Fibroblast of villous mesenchyme (primary cell): ENCODE measurements at regions not wholly inside any gene's neighbourhood (a gene's known extent, or its start where the extent isn't known, plus 50 kb on each side); places are given as distances from the start of the nearest gene placed in this dataset.

Experiments used
- DNase-seq: peaks from one replicate; pipeline ENCODE4 v3.0.0-alpha.2; 2010; ENCODE audit warnings: low read depth
- H3K4me3 ChIP-seq: 2 replicates; pipeline ENCODE4 v1.5.1; 2011; ENCODE audit warnings: low read depth, mild to moderate bottlenecking, low read length
- TF ChIP-seq, protein P1 (sequence below): IDR thresholded peaks from 2 replicates; pipeline ENCODE4 v1.5.1; 2012; ENCODE audit warnings: low read depth, mild to moderate bottlenecking, low read length; ENCODE audit not compliant: insufficient read depth

DNA sequence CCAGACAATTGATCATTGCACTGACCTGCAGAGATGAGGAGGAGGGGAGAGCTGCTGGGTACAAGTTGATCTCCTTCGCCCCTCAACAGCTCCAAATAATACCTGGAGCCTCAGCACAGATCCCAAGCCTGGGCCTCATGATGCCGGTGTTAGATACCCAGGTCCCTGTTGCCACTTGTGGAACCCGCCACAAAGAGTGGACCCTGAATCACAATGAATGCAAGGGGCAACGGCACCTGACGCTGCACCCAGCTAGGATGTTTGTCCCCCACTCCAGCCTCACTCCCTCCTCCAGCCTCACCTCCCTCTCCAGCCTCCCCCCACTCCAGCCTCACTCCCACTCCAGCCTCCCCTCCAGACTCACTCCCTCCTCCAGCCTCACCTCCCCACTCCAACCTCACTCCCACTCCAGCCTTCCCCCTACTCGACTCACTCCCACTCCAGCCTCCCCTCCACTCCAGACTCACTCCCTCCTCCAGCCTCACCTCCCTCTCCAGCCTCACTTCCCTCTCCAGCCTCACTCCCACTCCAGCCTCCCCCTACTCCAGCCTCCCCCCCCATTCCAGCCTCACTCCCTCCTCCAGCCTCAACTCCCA is 879.0 kb downstream of the BRD1 start:
- no peak for DNase-seq
- TF ChIP-seq, protein P1, sequence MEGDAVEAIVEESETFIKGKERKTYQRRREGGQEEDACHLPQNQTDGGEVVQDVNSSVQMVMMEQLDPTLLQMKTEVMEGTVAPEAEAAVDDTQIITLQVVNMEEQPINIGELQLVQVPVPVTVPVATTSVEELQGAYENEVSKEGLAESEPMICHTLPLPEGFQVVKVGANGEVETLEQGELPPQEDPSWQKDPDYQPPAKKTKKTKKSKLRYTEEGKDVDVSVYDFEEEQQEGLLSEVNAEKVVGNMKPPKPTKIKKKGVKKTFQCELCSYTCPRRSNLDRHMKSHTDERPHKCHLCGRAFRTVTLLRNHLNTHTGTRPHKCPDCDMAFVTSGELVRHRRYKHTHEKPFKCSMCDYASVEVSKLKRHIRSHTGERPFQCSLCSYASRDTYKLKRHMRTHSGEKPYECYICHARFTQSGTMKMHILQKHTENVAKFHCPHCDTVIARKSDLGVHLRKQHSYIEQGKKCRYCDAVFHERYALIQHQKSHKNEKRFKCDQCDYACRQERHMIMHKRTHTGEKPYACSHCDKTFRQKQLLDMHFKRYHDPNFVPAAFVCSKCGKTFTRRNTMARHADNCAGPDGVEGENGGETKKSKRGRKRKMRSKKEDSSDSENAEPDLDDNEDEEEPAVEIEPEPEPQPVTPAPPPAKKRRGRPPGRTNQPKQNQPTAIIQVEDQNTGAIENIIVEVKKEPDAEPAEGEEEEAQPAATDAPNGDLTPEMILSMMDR = no peak
- H3K4me3 ChIP-seq = no peak overlapping the region

DNA sequence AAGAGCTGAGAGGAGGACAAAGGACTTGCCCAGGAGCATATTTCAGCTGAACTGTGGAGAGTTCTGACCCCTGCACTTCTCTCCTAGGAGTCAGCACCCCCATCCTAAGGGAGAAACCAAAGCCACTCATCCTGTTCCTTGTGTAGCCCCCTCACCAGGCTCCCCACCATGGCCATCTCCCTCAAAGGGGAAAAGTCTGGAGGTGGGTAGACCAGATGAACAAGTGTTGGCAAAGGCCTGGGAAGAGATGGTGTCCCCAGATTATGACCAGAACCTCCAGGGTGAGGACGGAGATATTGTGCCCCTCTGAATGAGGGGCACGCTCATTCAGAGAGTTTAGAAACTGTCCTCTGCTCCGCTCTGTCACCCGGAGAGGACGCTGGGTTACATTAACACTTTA is 880.0 kb downstream of the BRD1 start:
- no peak overlapping the region for H3K4me3 ChIP-seq
- TF ChIP-seq, protein P1 = no peak

DNA sequence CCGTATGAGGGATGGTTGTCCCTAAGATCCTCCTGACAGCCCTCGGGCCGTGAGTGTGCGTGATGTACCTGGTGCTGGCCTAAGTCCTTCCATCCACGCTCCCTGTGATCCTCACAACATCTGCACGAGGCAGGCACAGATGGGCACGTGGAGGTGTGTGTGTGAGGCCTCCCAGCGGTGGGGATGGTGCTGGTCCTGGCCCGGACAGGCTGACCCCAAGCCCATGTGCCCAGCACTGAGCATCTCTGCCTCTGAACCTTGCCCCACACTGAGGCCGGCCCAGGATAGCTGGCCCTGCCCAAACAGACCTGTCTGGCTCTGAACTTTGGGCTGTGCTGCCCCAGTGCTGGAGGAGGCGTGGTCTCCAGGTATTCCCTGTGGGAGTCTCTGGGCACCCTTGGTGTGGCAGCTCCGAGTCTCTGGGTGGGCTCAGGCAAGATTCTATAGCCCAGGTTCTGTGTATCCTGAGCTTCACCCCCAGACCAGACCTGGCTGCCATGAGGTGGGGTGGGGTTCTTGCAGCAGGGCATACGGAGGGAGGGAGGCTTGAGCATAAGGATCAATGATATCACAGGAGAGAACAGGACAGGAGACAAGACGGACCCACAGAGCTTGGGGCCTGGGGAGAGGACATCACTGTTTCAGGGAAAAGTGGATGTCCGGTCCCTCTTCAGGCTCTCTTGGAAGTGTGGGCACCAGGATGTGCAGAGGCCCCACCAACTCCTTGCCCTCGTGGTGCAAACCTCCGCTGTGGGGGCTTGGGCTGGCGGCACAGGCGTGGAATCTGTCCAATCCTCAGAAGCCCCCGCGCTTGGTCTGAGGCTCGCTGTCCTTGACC is 881.8 kb downstream of the BRD1 start:
- no peak overlapping the region for H3K4me3 ChIP-seq
- TF ChIP-seq, protein P1 = no peak
- no peak for DNase-seq

More for the DNA sequence above, 880.0 kb downstream of the BRD1 start:
- DNase-seq = no peak

DNA sequence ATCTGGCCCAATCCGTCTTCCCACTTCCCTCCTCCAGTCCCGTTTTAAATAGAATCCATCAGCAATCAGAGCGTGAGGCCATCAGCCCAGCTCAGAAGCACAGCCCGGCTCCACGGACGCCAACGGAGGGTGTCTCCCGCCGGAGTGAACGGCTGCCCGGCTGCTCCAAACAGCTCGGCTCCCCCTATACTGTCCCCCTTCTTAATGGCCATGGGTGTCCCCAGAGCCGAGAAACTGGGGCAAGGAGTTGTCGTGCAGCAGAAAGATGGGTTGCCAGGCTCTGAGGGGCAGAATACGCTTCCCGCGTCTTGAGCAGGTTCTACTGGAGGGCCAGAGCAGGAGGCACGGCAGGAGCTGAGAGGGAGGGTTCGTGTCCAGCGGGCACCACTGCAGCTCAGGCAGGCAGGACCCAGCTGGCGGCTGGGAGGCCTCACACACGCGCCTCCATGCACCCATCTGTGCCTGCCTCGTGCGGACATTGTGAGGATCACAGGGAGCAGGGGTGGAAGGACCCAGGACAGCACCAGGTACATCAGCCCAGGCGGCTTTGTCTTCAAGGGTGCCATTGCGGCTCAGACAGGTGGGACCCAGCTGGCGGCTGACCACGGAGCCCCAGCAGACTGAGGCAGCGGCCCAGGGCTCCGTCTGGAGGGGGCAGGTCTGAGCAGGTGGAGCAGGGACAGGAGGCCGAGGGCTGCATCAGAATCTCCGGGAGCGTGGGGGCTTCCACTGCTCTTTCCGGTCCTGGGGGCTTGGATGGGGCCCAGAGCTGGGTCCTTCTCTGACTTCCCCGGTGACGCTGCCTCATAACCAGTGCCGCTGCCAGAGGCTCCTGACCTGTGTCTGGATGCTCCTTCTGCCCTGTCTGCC is 882.7 kb downstream of the BRD1 start:
- DNase-seq = no peak
- no peak overlapping the region for H3K4me3 ChIP-seq
- TF ChIP-seq, protein P1 = no peak

DNA sequence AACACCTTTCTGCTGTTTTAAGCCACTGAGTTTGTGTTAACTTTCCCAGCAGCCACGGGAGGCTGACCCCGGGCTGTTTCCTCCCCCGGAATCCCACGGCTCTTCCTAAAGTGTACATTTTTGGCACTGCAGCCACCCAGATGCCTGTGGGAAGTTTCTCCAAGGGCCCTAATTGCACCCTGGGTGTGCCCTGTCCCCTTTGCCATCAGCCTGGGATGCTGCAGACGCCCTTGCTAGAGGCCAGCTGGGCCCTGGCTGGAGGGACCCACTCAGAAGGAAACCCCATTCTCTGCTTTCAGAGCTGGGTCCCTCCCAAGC is 883.3 kb downstream of the BRD1 start:
- TF ChIP-seq, protein P1 = no peak
- H3K4me3 ChIP-seq = no peak overlapping the region
- DNase-seq = no peak

DNA sequence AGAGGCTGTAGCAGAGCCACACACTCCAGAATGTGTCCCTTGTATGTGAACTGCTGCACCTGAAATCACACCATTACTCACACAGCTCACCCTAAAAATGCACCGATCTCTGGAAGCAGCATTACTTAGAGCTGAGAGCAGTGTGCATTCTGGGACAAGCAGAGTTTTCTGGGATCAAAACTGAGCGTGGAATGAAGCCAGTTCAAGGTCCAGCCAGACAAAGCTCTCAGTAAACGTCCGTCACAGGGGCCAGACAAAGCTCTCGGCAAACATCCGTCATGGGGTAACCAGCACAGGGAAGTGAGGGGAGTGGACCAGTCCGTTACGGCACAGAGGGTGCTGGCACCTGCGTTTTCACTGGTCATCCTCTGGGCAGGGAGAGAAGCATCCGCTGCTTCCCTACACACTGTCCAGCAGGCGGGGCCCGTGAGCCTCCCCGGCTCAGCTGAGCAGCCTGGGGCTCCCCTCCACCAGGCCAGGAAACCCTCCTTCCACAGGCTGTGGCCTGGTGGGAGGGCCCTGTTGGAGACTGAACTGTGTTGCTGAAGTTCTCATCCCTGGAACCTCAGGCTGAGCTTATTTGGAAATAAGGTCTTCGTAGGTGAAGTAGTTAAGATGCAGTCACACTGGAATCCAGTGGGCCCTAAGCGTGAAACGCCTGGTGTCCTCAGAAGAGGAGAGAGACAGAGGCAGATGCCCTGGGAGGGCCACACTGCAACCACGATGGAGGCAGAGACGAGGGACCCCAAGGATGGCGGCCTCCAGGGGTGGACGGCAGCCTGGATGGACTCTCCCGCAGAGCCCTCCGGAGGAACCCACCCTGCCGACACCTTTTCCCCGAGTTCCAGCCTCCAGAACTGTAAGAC is 883.9 kb downstream of the BRD1 start:
- no peak for DNase-seq
- TF ChIP-seq, protein P1 = no peak
- H3K4me3 ChIP-seq = no peak overlapping the region
